Activated CD4-positive, alpha-beta T cell treated with anti-CD3 and anti-CD28 coated beads, Interleukin-2, amount 50 U/mL, for 16 hours (primary cell): ENCODE measurements at regions not wholly inside any gene's neighbourhood (a gene's known extent, or its start where the extent isn't known, plus 50 kb on each side); places are given as distances from the start of the nearest gene placed in this dataset.

Source experiments
- DNase-seq: peaks from one replicate; pipeline ENCODE4 v3.0.0-alpha.2; 2020

DNA sequence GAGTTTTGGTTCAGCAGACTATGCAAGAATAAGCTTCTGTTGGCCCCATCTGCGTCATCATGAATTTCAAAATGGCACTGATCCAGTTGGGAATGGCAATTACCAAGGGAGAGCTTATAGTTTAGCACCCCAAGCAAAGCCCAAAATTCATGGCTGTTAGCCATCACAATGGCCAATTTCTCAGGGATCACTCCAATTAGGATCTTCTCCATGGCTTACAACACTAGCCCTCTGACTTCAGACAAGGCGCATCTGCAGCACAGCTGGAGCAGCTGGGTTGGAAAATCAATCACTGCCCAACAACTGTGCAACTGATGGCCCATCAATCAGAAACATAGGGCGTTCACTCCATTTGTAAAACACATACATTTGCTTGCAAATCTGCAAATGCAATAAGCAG, 273.6 kb downstream of the SRBD1 start:
- DNase-seq: no peak

DNA sequence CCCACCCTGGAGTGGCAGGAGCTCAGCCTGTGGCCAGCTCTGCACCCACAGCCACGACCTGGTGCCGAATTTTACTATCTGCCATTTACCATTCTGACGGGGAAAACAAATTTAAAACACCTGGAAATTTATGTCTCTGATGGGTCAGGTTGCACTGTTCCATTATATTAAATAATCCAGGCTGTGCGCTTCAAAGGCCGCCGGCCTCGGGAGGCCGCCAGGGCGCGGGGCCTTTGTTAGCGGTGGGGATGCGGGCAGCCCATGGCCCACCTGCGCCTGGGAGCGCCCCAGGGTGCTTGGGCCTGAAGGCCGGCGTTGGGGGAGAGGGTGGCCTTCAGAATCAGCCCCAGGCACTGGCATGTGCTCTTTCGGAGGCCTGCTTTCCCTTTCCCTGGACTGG, 276.9 kb downstream of the SRBD1 start:
- DNase-seq: no peak

DNA sequence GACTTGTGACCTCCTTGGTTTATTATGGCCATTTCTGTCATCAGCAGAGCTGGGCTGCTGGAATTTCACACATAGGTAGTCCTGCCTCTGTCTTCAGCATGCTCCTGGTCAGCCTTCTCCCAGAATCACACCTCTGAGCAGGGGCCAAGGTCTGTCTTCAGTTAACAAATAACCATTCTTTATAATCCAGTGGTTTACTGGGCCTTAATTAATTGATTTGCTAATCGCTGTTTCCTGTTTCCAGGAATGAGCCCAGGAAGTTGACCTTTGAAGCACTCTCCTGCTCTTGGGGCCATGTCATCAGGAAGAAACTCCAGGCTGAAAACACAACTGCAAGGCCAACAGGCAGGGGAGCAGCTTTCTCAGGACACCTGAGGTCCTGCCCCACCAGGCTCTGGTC, 278.5 kb downstream of the SRBD1 start:
- DNase-seq: no peak

DNA sequence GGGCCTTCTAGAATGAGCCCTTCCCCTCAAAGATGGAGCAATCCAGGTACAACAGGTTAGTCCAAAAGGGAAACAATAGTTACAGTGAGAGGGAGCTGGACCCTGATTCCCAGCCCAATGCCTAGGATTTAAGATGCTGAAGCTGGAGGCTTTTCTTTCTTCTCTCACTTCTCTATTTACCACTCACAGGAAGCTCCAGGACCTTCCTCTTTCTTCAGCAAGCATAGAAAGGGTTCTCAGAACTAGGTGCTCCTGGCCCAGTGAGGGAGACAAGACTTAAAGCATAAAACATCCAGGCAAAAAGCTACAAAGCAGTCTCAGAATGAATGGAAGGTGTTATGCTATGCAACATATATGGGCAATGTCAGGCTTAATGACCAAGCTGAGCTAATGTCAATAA, 279.0 kb downstream of the SRBD1 start:
- DNase-seq: no peak

DNA sequence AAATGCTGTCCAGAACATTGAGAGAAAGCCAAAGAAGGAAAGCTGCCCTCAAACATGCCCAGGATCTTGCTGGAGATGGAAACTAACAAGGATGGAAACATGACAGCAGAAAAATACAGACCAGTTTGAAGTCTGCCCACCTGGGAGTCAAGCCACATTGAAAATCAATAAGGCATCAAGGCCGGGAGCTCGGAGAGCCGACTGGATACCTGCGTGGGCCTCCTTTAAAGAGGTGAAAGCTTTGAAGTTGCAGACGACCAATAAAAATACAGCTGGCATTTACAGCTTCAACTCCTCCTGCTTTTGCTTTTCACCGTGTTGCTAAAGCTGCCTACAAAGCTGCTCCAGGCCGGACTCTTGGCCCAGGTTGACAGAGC, 279.7 kb downstream of the SRBD1 start:
- no peak for DNase-seq

DNA sequence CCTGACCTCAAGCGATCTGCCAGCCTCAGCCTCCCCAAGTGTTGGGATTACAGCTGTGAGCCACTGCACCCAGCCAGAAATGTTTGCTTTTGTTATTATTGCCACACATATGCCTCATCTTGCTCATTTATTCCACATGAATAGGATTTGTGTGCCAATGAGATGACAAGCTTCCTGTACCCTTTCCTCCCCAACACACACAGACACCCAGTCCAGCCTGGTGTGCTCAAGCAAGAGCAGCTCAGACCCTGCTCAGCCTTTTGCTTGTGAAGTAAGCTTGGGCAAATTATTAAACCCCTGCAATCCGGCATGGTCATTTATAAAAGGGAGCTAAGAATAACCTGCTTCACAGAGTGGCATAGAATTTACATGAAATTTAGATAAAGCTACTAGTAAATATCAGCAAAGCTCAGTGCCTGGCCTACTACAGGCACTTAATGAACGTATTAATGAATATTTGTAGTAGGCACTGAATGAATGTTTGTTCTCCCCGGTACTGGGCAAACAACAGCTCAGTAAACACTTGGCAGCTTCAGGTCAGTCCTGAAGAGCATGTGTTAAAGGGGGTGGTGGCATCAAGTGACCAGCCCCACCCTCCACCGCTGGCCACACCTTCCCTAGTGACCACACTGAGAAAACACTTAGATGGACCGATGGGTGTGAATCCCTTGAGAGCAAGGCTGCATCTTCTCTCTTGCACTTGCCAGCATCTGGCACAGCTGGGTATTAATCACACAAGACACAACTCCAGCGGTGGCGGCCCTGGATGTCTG, 280.2 kb downstream of the SRBD1 start:
- DNase-seq: no peak

DNA sequence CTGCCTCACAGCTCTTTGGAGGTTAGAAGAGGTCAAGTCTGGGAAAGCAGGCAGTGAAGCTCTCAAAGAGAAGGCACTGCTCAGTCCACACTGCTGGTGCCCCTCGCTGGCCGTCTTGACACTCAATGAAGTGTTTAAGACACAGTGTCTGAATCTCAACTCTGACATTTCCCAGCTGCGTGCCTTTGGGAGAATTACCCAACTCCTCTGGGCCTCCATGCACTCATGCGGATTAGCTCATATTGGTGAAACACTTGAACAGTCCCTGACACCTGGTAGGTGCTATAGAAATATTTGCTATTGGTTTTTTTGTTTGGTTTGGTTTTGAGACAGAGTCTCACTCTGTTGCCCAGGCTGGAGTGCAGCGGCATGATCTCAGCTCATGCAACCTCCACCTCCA, 281.0 kb downstream of the SRBD1 start:
- no peak for DNase-seq

DNA sequence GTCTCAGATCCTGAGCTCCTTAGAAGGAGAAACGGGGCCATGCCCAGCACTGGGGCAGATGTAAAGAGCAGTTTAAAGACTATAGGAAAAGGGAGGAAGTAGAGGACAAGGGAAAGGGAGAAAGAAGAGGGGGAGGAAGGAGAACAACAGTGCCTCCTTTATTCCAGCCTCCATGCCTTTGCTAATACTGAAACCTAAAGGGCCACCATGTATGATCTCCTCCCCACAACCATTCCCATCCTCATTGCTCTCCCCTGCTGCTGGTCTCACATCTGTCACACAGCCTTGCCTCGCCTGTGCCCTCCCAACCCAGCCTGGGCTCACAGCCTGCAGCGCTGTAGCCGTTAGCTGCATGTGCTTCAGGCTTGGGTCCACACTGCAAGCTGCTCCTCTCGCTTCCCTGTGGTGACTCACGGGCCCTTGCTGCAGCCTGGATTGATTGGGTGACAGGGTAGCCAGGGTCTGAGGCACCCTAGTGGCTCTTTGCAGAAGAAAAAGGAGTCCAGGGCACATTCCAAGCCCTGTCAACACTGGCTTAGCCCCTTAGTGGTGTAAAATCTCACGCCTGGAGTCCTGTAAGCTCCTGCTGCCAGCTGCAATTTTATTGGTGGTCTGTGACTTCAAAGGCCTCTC, 281.9 kb downstream of the SRBD1 start:
- DNase-seq: no peak

DNA sequence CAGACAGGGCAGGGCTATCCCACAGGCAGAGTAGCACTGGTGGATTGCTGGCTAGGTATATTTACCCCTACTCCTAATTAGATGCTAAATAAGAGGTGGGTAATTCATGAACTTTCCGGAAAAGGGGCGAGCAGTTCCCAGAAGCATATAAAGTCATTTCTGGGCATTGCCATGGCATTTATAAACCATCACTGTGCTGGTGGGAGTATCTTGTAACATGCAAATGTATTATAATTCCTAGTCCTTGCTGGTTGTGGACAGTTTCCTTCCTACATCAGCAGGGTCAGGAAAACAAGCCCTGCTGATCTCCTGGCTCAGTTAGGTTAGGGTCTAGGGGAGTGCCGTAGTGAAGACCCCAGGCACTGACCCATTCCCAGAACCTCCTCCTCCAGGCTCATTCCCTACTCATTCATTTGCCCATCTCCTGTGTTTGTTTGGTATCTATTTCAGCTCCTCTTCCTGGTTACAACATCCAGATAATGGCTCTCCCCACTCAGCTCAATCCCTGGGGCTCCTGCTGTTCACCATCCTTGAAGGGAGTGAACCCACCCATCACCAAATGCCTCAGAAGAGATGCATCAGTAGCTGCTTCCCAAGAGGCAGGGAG, 282.7 kb downstream of the SRBD1 start:
- DNase-seq: no peak

DNA sequence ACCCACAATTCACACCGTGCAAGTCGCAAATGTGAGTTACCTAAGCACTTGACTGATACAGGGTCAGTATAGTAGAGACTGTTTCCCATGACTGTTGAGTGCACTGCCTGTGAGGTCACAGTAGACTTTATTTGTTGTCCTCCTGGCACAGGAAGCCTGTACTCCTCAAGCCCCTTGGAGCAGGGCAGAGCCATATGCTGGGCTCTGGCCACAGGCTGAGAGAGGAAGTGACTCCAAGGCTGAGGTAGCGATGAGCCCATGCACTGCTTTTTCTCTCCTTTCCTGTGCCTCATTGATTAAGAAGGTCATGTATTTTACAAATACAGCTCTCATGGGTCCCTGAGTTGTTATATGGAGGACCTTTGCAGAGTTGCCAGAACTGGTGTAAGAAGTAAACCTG, 287.7 kb downstream of the SRBD1 start:
- no peak for DNase-seq

DNA sequence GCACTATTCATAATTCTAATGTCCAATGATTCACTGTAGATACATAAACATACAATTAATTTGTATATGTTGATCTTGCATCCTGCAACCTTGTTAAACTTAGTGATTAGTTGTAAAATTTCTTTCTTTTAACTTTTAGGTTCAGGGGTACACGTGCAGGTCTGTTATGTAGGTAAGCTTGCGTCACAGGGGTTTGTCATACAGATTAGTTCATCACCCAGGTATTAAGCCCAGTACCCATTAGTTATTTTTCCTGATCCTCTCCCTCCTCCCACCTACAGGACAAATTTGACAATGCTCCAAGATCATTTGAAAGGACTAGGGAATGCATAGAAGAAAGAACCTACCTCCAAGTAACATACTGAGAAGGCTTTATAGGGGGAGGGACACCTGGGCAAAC, 290.1 kb downstream of the SRBD1 start:
- no peak for DNase-seq

DNA sequence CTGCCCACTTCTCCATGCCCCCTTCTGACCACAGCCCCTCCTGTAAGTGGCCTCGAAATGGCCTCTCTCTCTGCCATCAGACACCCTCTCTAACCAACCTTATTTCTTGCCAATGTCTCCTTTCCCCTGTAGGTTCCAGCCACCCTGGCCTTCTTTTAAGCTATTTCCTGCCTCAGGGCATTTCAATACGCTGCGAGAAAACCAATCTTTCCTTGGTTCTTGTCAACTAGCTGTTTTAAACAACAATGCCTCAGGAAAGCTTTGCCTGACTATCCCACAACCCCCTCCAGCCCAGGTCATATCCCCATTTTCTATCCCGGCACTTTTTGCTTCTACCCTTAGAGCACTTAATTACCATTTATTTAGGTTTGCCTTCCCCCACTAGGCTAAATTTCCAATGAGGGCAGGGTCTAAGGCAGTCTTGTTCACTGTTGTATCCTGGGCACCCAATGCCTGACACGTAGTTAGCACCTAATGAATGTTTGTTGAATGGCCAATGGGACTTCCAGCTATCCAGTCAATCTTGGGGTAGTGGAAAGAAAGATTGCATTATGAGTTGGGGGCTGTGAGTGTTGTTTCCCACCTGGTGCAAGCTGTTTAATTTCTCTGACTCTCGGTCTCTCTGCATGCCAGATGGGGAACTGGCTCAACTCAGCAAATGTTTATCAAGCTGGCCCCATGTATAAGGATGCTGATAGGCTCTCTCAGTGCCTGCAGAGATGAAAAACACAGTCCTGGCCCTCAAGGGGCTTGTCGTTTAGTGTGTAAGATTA, 291.2 kb downstream of the SRBD1 start:
- no peak for DNase-seq

DNA sequence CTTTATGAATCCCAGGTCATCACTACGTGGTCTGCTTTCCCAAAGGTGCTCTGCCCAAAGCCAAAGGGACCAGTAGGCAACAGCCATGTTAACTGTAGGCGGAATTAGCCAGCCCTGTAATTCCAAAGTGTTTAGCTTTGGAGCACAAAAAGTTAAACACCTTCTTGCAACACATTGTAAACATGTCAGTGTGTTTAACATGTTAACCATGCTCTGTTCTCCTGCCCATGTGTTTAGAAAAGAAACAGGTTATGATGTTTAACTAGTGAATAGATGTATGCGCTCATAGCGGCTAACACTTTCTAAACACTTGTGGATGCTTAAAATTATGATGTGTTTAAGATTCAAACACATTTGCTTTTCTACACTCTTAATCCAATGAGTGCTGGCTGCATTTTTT, 292.4 kb downstream of the SRBD1 start:
- DNase-seq: no peak

DNA sequence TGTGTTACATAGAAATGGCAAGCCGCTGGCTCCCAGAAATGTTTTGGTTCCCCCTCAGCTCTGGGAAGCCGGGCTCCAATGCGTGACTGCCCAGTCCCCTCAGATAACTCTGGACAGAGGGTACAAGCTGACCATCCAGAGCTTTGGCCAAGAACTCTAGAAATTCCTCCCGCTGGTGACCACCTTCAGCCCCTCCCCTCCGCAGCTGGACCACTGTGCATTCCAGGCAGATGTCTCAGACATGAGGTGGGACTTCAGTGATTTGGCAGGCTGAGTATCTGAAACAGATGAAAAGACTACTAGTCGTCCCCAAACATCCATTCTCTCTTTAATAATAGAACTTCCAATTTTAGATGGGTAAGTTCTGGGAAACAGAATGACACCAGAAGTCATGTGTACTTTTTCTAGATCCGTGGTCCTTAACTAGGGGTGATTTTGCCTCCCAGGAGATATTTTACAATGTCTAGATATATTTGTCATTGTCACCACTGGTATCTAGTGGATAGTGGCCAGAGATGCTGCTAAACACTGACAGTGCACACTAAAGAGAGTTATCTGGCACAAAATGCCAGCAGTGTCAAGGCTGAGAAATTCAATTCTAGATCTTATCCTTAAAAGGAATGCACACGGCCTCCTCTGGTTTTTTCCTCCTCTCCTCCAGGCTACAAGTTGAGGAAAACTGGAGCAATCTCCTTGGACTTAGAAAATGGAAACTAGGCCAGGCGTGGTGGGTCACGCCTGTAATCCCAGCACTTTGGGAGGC, 294.3 kb downstream of the SRBD1 start:
- DNase-seq: no peak

DNA sequence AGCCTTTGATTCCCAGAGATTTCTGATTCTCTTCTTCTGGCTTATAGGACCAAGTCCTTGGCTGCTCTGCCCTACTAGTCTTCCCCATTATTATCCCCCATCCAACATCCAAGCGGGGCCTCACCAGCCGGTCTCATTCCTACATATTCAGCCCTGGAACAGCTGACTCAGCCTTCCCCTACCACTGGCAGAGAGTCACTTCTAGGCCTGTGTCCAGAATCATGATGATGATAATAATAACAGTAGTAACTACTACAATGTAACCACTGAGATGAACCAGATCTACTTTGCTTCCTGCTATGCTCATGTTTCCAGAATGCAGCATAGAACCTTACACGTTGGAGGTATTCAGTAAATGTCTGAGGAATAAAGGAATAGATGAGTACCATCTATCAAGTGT, 295.2 kb downstream of the SRBD1 start:
- no peak for DNase-seq

DNA sequence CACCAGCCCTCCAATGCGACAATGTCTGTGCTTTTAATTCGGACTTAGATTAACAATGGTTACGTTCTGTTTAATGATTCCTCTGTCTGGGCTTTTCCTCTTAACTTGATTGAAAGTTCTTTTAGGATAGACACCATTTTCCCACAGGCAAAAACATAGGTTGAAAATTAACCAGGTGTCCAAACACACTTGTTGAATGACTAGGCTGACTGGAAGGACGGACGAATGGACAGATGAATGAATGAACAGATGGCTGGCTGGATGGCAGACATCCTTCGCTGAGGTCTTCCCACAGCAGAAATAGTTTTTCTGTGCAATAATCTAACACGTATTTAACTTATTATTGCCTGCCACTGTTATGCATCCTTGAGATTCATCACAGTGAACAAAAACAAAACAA, 298.8 kb downstream of the SRBD1 start:
- DNase-seq: no peak

DNA sequence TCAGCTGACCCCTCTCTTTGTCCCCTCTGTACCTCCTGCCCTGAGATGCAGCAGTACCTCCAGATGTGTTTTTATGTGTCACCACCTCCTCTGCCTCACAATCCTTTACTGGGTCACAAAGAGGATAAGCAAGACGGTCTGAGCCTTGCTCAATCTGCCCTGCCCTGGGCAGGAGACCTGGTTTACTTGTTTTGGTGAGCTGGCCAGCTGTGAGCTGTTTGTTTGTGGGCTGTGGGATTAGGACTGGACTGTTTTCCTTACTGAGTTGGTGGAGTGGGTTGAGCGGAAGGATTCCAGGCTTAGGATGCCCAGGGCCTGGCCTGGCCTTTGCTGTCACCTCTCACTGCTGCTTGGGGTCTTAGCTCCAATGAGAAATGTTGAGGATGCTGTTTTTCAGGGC, 299.5 kb downstream of the SRBD1 start:
- DNase-seq: no peak

DNA sequence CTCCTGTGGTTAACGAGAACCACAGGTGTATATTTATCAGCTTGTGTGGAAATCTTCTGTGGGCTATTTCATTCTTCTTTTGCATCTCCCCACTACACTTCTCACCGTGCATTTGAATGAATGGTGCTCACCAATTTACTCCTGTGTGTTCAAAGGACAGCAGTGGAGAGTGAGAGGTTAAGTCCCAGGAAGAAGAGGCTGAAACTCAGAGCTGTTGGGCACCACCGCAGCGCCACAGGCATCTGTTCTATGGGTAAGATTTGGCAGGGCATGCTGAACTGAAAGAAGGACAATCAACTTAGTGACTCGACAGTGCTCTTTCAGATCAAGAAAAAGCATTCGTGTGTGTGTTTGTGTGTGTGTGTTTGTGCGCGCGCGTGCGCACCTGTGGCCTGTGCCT, 297.9 kb upstream of the SIX2 start:
- no peak for DNase-seq

DNA sequence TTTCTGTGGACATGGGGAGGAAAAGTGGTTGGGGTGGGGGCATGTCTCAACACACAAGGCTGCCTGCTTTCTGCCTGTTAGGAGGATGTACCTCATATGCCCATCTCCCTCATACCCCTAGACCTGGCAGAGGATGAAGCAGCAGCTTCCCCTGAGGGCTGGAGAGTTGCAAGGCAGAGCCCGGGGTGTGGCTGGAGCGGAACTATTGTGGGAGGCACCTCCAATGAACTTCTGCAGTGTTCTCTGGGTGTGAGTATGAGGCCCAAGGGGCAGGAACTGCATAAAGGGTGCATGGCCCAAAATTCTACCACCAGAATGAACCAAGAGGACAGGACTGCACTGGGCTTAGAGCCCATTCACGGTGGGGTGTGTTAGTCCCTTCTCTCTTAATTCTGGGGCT, 296.3 kb upstream of the SIX2 start:
- no peak for DNase-seq

DNA sequence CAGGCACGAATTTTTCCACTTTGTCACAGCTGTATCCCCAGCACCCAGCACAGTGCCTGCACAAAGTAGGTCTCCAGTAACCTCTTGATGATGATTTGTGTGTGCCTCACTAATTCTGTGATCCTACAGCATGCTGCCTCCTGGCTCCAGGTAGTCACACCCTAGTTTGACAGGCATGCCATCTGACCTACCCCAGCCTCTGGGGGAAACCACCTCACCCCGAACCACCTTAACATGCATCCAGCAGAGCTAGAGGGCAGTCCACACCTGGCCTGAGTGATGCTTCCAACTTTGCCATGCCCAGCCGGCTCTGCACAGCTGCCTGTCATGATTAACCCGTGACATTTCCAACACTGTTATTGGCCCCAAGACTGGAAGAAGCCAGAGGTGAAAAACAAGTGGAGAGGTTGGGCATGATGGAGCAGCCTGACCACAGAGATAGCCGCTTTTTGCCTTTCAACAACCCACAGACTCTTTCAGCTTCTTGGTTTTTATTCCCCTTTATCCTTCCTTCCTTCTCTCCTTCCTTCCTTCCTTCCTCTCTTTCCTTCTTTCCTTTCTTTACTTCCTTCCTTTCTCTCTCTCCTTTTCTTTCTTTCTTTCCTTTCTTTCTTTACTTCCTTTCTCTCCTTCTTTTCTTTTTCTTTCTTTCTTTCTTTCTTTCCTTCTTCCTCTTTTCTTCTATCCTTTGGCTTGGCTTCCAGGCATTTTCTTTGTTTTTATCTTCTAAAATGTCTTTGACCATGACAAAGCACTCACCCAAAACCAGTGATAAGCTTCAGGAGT, 294.4 kb upstream of the SIX2 start:
- DNase-seq: no peak

DNA sequence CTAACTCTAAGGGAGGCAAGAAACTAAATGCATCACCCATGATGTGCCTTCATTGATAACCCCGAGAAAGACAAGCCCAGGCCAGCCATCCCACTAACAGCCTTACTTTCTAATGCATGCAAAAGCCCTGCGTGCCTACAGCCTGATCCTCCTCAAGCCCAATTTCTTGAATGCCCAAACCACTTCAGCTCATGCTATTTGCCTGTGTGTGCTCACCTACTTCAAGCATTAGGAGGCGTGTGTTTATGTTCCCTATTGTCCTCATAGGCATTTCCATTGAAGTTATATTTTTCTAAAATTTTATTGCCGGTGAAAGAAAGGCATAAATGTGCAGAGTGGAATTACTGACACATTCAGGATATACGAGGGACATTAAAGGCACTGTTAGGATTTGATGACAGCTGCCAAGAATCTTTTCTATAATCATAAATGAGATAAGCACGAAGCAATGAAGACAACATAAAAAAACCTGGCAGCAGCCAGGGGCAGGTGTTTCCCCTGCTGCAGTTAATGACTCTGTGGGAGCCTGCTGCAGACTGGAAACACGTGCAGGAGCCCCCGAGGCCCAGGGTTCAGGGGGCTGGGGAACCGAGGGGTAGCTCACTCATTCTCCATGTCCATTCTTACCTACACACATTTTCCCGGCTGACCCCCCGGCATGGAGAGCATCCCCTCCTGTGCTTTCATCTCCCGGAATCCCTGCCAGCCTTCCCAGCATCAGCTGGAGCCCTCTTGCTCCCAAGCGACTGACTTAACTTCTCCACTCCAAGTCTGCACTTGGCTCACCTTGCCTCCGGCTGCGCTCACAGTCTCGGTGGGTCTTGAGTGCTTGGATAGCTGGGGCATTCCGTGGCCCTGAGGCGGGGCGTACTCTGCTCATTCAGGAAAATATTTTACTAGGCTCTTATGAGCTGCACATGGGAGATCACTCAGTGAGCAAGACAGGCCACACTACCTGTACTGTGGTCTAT, 292.3 kb upstream of the SIX2 start:
- no peak for DNase-seq
